Adrenal gland (tissue), 5 donors: ENCODE measurements at regions not wholly inside any gene's neighbourhood (a gene's known extent, or its start where the extent isn't known, plus 50 kb on each side); places are given as distances from the start of the nearest gene placed in this dataset.

ENCODE experiments used
- CTCF ChIP-seq, 6 experiments: fragments of 450-650 bp in 4 of 6; fragments of 200-600 bp in 2 of 6; sonication (generic) in 1 of 6; IDR thresholded peaks; 1 replicate in 5 of 6; 2 replicates in 1 of 6; pipeline versions ENCODE4 v1.5.1 to v1.8.0; 2016 to 2021; ENCODE audit warnings: antibody characterized with exemption in 6 of 6, mild to moderate bottlenecking in 2 of 6, moderate library complexity in 1 of 6
- POLR2A ChIP-seq, 2 donors: fragments of 450-650 bp; IDR thresholded peaks; one replicate each; pipeline ENCODE4 v1.6.1; 2017; ENCODE audit warnings: antibody characterized with exemption in 2 of 2, mild to moderate bottlenecking in 2 of 2, moderate library complexity in 1 of 2
- donor health status: DM: no; HTN: no; CAD: no.

DNA sequence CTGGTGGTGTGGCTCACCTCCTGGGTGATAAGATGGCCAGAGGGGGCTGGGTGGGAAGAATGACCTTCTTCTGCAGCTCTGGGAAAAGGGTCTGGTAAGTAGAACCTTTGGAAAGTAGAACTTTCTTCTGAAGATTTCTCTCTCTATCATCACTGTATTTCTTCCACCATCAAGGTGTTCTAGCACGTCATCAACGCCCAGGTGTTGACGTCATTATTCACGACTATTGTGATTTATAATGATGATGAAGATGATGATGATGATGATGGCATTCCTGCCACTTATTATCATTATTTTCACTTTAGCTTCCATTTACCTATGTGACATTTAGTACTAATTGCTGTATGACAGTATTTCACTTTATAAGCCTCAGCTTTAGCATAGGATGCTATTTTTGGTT, 525.6 kb upstream of the ADARB2 start:
- no peak for TF ChIP-seq CTCF (IDR thresholded peaks at IDR 0.05)
- no peak for TF ChIP-seq POLR2A (IDR thresholded peaks at IDR 0.05)
